HAP-1 (cell line): ENCODE measurements at regions not wholly inside any gene's neighbourhood (a gene's known extent, or its start where the extent isn't known, plus 50 kb on each side); places are given as distances from the start of the nearest gene placed in this dataset.
"Not testable (repeated sequence)": the region's sequence is repeated elsewhere in the genome, so short reads cannot be mapped to it uniquely, and the experiment has no call there.

Experiments
- DNase-seq, 2 experiments: peaks; one replicate each; pipeline ENCODE4 v3.0.0-alpha.2; 2016 to 2020; ENCODE audit warnings: low spot score in 2 of 2
- H3K27me3 ChIP-seq: fragments of 250-450 bp; sonication (Bioruptor Pico); 2 replicates; pipeline ENCODE4 v1.5.1; 2020; ENCODE audit warnings: low read depth, mild to moderate bottlenecking, moderate library complexity
- H3K36me3 ChIP-seq: fragments of 250-450 bp; sonication (Bioruptor Pico); replicated peaks from 2 replicates; pipeline ENCODE4 v1.5.1; 2020; ENCODE audit warnings: mild to moderate bottlenecking
- H3K4me1 ChIP-seq: fragments of 250-450 bp; sonication (Bioruptor Pico); 2 replicates; pipeline ENCODE4 v1.5.1; 2020; ENCODE audit warnings: mild to moderate bottlenecking
- H3K4me3 ChIP-seq: fragments of 250-450 bp; sonication (Bioruptor Pico); 2 replicates; pipeline ENCODE4 v1.5.1; 2020; ENCODE audit warnings: mild to moderate bottlenecking, moderate library complexity
- H3K9me3 ChIP-seq: fragments of 250-450 bp; sonication (Bioruptor Pico); 2 replicates; pipeline ENCODE4 v1.5.1; 2020; ENCODE audit warnings: mild to moderate bottlenecking, moderate library complexity
- in situ Hi-C: fragments of 300-500 bp; cut with MboI; formaldehyde crosslinking; loops from 3 replicates; pipeline ENCODE4 v1.14.3; 2020; ENCODE audit warnings: low sequenced_read_pairs, inconsistent platforms, mixed read lengths

GRCh38 chr11:35046681-35047080 is 92.3 kb upstream of the CD44 start:
- H3K4me3 ChIP-seq = no peak overlapping the region
- H3K4me1 ChIP-seq = no peaks in the 10 kb centered on the region
- no peaks in the 10 kb centered on the region; the same call in 1 of the 2 replicates for H3K27me3 ChIP-seq
- DNase-seq = no peak
- H3K36me3 ChIP-seq = no peaks in the 10 kb centered on the region
- H3K9me3 ChIP-seq = no peaks in the 10 kb centered on the region
- in situ Hi-C loops = no loop called here

GRCh38 chr11:35047179-35047578 is 91.8 kb upstream of the CD44 start:
- no peaks in the 10 kb centered on the region for H3K4me1 ChIP-seq
- no peak for DNase-seq
- no peaks in the 10 kb centered on the region for H3K9me3 ChIP-seq
- in situ Hi-C loops = no loop called here
- H3K4me3 ChIP-seq = no peak overlapping the region
- H3K36me3 ChIP-seq = no peaks in the 10 kb centered on the region
- H3K27me3 ChIP-seq = no peaks in the 10 kb centered on the region; the same call in 1 of the 2 replicates

GRCh38 chr11:35047769-35048168 is 91.2 kb upstream of the CD44 start:
- in situ Hi-C loops = no loop called here
- Histone ChIP-seq H3K27me3 (no peaks in the 10 kb centered on the region; the same call in 1 of the 2 replicates), H3K36me3 (no peaks in the 10 kb centered on the region), H3K9me3 (no peaks in the 10 kb centered on the region), H3K4me1 (no peaks in the 10 kb centered on the region), H3K4me3 (no peak overlapping the region)
- DNase-seq = no peak

- H3K36me3 ChIP-seq, DNase-seq, H3K27me3 ChIP-seq, H3K9me3 ChIP-seq, H3K4me3 ChIP-seq, H3K4me1 ChIP-seq, in situ Hi-C loops: not testable (repeated sequence)
These were observed 90.6 kb upstream of the CD44 start for GRCh38 chr11:35048346-35048745.

GRCh38 chr11:35049859-35050531 is 89.0 kb upstream of the CD44 start:
- H3K4me3 ChIP-seq = no peak overlapping the region
- H3K36me3 ChIP-seq = no peaks in the 10 kb centered on the region
- DNase-seq = no peak
- no peaks in the 10 kb centered on the region for H3K27me3 ChIP-seq
- no peaks in the 10 kb centered on the region for H3K4me1 ChIP-seq
- in situ Hi-C loops = no loop called here
- no peaks in the 10 kb centered on the region for H3K9me3 ChIP-seq

- Histone ChIP-seq H3K36me3 (no peaks in the 10 kb centered on the region), H3K4me1 (no peaks in the 10 kb centered on the region), H3K27me3 (no peaks in the 10 kb centered on the region), H3K9me3 (no peaks in the 10 kb centered on the region), H3K4me3 (no peak overlapping the region)
- in situ Hi-C loops = no loop called here
- DNase-seq = no peak
These were observed 88.4 kb upstream of the CD44 start for GRCh38 chr11:35050541-35050995.

- Histone ChIP-seq H3K36me3 (no peaks in the 10 kb centered on the region), H3K4me3 (no peak overlapping the region), H3K9me3 (no peaks in the 10 kb centered on the region), H3K27me3 (no peaks in the 10 kb centered on the region; the same call in 1 of the 2 replicates), H3K4me1 (no peaks in the 10 kb centered on the region)
- in situ Hi-C loops = no loop called here
- DNase-seq = no peak
These were observed 82.4 kb upstream of the CD44 start for GRCh38 chr11:35056391-35057093.

- H3K4me1 ChIP-seq = no peaks in the 10 kb centered on the region
- no peaks in the 10 kb centered on the region; the same call in 1 of the 2 replicates for H3K27me3 ChIP-seq
- in situ Hi-C loops = no loop called here
- no peak for DNase-seq
- no peak overlapping the region for H3K4me3 ChIP-seq
- H3K36me3 ChIP-seq = no peaks in the 10 kb centered on the region
- no peaks in the 10 kb centered on the region for H3K9me3 ChIP-seq
These were observed 80.9 kb upstream of the CD44 start for GRCh38 chr11:35057926-35058668.

- H3K4me3 ChIP-seq = no peak overlapping the region
These were observed 80.1 kb upstream of the CD44 start for GRCh38 chr11:35058669-35059434.

GRCh38 chr11:35061516-35062440 is 77.2 kb upstream of the CD44 start:
- in situ Hi-C loops = no loop called here
- H3K9me3 ChIP-seq = no peaks in the 10 kb centered on the region
- DNase-seq = no peak
- no peaks in the 10 kb centered on the region; the same call in 1 of the 2 replicates for H3K27me3 ChIP-seq
- H3K36me3 ChIP-seq = no peaks in the 10 kb centered on the region
- no peaks in the 10 kb centered on the region for H3K4me1 ChIP-seq
- H3K4me3 ChIP-seq = no peak overlapping the region

More at GRCh38 chr11:35058669-35059434, 80.1 kb upstream of the CD44 start:
- Histone ChIP-seq H3K36me3 (no peaks in the 10 kb centered on the region), H3K9me3 (no peaks in the 10 kb centered on the region), H3K4me1 (no peaks in the 10 kb centered on the region), H3K27me3 (no peaks in the 10 kb centered on the region; the same call in 1 of the 2 replicates)
- no peak for DNase-seq
- in situ Hi-C loops = no loop called here

GRCh38 chr11:35063488-35063931 is 75.5 kb upstream of the CD44 start:
- H3K27me3 ChIP-seq = no peaks in the 10 kb centered on the region; the same call in 1 of the 2 replicates
- no peaks in the 10 kb centered on the region for H3K4me1 ChIP-seq
- no peak overlapping the region for H3K4me3 ChIP-seq
- no peak for DNase-seq
- H3K36me3 ChIP-seq = no peaks in the 10 kb centered on the region
- no peaks in the 10 kb centered on the region for H3K9me3 ChIP-seq
- in situ Hi-C loops = no loop called here

- in situ Hi-C loops = no loop called here
- no peak for DNase-seq
- H3K36me3 ChIP-seq = no peaks in the 10 kb centered on the region
- H3K4me3 ChIP-seq = no peak overlapping the region
- no peaks in the 10 kb centered on the region for H3K9me3 ChIP-seq
- no peaks in the 10 kb centered on the region for H3K4me1 ChIP-seq
- H3K27me3 ChIP-seq = no peaks in the 10 kb centered on the region; the same call in 1 of the 2 replicates
These were observed 74.7 kb upstream of the CD44 start for GRCh38 chr11:35064114-35064800.
